ENCODE measurements at regions not wholly inside any gene's neighbourhood (a gene's known extent, or its start where the extent isn't known, plus 50 kb on each side); places are given as distances from the start of the nearest gene placed in this dataset.

DNA sequence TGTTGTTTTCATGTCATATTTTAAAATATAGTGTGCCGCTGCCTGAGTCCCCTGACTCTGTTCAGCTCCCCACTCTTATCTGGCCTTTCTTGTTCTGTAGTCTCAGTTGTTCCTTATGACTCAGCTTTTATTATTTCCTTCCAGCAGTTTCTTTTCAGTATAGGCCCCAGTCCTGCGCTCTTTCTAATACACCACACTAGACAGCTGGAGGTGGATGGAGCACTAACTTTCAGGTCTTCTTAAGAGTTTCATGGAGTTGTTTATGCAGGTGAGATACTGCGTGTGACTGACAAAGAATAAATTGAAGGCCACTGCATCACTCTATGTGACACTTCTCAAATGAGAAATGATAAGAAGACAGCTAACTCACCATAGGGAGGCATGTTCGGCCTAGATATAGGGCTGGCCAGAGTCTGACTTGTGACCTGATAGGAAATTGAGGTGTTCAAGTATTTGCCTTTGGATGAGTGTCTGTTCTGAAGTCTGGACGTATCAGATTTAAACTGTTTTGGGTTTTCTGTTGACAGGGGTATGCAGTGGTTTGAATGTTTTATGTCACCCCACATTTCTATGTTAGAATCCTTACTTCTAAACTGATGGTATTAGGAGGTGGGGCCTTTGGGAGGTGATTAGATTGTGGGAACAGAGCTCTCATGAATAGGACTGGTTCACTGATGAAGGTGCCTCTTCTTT, 60.8 kb upstream of the CLMN start:
- no peak for DNase-seq

DNA sequence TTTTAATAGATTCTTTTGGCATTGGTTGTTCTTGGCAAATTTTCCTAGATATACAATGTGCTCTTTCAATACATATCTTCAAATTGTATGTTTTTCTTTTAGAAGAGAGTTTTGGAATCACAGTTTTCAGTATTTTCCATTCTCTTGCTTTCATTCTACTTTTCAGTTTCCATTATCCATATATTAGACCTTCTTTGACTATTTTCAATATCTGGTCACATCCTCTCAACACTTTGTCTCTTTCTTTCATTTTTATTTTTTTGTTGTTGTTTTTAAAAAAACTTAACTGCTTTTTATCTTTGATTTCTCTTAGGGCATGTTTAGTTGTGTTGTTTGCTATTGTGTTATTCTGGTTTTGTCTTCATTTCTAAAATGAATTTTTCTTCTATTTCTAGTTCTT, 59.9 kb upstream of the CLMN start:
- no peak for DNase-seq

DNA sequence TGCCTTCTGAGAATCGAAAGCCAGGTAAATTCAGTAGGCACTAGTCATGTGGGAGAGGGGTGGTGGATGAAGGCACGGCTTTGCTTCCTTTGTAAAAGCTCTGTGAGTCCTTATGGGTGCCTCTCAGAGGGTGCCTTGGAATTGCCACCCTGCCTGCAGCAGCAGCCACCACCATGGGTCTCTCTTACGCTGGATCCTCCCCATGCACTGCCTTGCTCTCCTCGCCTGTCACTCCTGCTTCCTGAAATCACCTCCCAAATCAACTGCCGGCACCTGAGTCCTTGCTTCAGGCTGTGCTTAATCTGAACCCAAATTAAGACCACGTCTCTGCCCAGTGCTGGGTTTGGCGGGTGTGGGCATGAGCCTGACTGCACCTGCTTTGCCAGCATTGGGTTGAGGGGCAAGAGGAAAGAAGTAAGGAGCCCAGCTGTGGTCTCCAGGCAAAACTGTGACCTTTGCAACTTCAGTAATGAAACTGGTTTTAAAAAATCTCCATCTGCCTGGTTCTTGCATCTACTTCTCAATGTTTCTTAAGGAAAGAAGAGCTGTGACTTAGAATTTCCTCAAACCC, 55.9 kb upstream of the CLMN start:
- DNase-seq = no peak

DNA sequence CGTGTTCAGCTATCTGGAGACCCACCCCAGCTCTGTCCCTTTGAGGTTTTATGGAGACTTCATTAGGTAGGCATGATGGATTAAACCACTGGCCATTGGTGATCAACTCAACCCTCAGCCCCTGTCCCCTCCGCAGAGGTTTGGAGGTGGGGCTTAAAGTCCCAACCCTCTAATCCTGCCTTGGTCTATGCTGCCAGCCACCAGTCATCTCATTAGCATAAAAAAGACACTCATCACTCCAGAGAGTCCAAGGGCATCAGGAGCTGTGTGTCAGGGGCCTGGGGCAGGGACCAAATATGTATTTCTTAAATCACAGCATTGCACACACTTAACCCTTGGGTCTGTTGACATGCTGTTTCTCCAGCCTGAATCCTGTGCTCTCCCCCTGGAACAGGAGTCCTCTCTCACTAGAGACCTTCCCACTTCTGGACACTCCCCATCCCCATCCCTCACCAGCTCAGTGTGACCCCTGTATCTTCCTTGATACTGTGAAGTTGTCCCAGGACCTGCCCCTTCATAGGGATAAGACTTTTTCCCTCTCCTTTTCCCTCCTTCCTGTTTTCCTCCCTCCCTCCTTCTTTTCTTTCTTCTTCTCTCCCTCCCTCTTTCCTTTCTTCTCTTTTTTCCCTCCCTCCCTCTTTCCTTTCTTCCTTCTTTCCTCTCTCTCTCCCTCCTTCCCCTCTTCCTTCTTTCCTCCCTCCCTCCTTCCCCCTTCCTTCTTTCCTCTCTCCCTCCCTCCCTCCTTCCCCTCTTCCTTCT, 54.7 kb upstream of the CLMN start:
- DNase-seq = no peak

DNA sequence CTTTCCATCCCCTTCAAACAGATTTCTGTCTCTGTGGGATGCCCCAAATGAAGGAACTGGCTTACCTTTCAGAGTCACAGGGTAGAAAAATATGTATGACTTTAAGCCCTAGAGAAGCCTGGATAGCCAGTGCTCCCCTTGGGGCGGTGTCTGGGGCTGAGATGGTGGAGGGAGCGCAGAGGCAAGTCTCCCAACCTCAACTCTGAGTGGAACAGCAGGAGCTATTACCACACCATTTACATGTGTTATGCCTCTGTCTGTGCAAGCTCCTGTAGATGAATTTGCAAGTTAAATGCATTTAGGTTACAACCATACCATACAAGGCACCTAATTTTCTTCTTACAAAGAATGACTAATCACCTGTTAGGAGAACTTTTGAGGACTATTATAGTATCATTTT, 50.4 kb upstream of the CLMN start:
- DNase-seq = no peak
